Progenitor cell of endocrine pancreas (in vitro differentiated cells): ENCODE measurements at regions not wholly inside any gene's neighbourhood (a gene's known extent, or its start where the extent isn't known, plus 50 kb on each side); places are given as distances from the start of the nearest gene placed in this dataset.

ENCODE experiments used
- DNase-seq: peaks from one replicate; pipeline ENCODE4 v3.0.0; 2021; ENCODE audit warnings: low spot score; ENCODE audit not compliant: unreplicated experiment
- H3K27ac Mint-ChIP-seq: 2 replicates; pipeline ENCODE4 v1.8.0; 2021; ENCODE audit warnings: mild to moderate bottlenecking, moderate library complexity, mixed read lengths
- H3K27me3 Mint-ChIP-seq: 2 replicates; pipeline ENCODE4 v1.8.0; 2021; ENCODE audit warnings: mixed read lengths
- H3K36me3 Mint-ChIP-seq: 2 replicates; pipeline ENCODE4 v1.8.0; 2022; ENCODE audit warnings: mixed read lengths; ENCODE audit not compliant: insufficient read depth
- H3K4me1 Mint-ChIP-seq: 2 replicates; pipeline ENCODE4 v1.8.0; 2021; ENCODE audit warnings: low read depth, mixed read lengths
- H3K4me3 Mint-ChIP-seq: 2 replicates; pipeline ENCODE4 v1.8.0; 2021; ENCODE audit warnings: low read depth, mild to moderate bottlenecking, moderate library complexity, mixed read lengths
- H3K9me3 Mint-ChIP-seq: 2 replicates; pipeline ENCODE4 v1.8.0; 2021; ENCODE audit warnings: low read depth, mixed read lengths
- TF ChIP-seq, protein P1 (sequence below): fragments of 200-600 bp; sonication (generic); IDR thresholded peaks from one replicate; pipeline ENCODE4 v1.5.0; 2021; ENCODE audit warnings: antibody characterized with exemption, mild to moderate bottlenecking; ENCODE audit not compliant: unreplicated experiment

DNA sequence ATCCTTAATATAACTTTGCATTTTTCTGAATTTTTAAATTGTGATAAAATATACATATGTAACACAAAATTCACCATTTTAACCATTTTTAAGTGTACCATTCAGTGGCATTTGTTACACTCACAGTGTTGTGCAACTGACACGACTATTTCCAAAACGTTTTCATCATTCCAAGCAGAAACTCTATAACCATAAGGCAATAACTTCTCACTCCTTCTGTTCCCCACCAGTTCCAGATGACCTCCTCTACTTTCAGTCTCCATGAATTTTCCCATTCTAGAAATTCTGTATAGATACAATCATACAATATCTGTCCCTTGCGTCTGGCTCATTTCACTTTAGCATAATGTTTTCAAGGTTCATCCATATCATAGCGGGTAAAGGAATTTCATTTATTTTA lies 223.5 kb upstream of the TTC14 start:
- TF ChIP-seq, protein P1, sequence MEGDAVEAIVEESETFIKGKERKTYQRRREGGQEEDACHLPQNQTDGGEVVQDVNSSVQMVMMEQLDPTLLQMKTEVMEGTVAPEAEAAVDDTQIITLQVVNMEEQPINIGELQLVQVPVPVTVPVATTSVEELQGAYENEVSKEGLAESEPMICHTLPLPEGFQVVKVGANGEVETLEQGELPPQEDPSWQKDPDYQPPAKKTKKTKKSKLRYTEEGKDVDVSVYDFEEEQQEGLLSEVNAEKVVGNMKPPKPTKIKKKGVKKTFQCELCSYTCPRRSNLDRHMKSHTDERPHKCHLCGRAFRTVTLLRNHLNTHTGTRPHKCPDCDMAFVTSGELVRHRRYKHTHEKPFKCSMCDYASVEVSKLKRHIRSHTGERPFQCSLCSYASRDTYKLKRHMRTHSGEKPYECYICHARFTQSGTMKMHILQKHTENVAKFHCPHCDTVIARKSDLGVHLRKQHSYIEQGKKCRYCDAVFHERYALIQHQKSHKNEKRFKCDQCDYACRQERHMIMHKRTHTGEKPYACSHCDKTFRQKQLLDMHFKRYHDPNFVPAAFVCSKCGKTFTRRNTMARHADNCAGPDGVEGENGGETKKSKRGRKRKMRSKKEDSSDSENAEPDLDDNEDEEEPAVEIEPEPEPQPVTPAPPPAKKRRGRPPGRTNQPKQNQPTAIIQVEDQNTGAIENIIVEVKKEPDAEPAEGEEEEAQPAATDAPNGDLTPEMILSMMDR, result no peak

DNA sequence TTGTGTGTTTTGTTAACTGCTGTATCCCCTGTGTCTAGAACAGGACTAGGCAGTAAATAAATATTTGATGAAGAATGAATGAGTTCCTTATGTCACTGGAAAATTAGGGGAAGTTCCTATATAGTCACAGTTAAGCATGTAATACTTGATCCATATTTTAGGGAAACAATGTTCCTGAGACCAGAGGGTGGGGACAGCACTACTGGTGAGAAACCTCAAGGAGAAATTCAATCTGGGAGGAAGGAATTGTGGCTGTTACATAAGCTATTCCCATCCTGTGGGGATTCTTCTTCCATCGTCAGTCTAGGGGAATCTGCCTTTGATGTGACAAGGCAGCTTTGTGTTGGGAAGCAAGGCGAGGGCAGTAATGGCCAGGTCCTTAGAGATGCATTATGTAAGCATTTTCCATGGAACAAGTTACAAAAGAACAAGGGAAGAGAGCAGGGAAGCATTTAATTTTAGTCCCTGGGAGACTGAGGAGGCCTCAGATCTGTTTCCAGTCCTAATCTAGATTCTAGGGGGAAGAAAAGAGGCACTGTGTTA lies 219.3 kb upstream of the TTC14 start:
- Mint-ChIP-seq H3K4me3 (no peak overlapping the region), H3K9me3 (no peaks in the 10 kb centered on the region), H3K36me3 (no peaks in the 10 kb centered on the region), H3K4me1 (no peaks in the 10 kb centered on the region), H3K27me3 (no peaks in the 10 kb centered on the region), H3K27ac (no peak overlapping the region)
- DNase-seq, result no peak
- TF ChIP-seq, protein P1, result no peak

More for the DNA sequence above, 223.5 kb upstream of the TTC14 start:
- Mint-ChIP-seq H3K9me3 (no peaks in the 10 kb centered on the region), H3K4me3 (no peak overlapping the region), H3K4me1 (no peaks in the 10 kb centered on the region), H3K36me3 (no peaks in the 10 kb centered on the region), H3K27me3 (no peaks in the 10 kb centered on the region), H3K27ac (no peak overlapping the region)
- DNase-seq, result no peak

DNA sequence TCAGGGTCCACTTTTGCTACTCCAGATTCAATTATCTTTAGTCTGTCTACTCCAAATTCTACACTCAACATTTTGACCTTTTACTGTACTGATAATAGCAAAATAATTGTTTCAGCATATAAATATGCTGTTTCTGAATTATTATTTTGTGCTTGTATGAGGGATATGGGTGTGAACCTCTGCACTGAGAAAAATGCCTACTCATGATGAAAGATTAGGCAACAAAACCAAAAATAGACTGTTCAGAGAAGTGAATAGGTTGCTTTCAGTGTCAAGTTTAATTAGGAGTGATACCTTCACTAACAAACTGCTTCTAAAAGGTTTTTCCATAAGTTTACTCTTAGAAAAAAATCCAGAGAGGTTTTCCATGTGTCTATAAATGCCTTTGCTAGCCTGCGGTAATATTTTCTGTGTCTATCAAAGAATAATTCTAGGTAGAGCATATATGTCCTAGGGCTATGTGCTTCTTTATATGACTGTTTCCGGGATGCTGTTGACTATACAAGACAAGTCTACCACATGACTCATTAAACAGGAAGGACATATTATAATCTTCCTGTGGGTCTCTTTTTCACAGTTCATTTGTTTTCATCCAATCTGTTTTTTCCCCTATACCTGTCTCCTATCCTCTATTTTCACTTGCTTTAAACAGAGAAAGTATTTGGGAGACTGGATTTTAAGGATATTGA lies 218.5 kb upstream of the TTC14 start:
- H3K4me1 Mint-ChIP-seq, result no peaks in the 10 kb centered on the region
- H3K27ac Mint-ChIP-seq, result no peak overlapping the region
- no peak overlapping the region for H3K4me3 Mint-ChIP-seq
- no peaks in the 10 kb centered on the region for H3K36me3 Mint-ChIP-seq
- H3K27me3 Mint-ChIP-seq, result no peaks in the 10 kb centered on the region
- DNase-seq, result no peak
- no peaks in the 10 kb centered on the region for H3K9me3 Mint-ChIP-seq
- TF ChIP-seq, protein P1, result no peak

DNA sequence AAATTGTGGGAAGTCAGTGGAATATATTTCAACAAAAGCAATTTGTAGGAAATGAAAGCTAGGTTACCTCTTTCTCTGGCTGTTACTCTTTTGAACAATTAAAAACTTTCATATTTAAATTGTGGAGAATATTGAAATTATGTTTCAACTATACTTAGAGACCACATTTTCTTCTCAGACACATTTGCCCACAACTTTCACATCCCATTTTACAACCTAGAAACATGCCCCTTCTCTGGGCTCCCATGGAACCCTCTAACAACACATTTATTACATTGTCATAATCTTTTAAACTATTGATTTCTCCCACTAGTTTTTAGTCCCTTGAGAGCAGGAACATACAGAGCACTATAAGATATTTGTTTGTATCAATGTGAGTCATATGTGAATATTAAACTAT lies 211.7 kb upstream of the TTC14 start:
- Mint-ChIP-seq H3K36me3 (no peaks in the 10 kb centered on the region), H3K4me3 (no peak overlapping the region)

DNA sequence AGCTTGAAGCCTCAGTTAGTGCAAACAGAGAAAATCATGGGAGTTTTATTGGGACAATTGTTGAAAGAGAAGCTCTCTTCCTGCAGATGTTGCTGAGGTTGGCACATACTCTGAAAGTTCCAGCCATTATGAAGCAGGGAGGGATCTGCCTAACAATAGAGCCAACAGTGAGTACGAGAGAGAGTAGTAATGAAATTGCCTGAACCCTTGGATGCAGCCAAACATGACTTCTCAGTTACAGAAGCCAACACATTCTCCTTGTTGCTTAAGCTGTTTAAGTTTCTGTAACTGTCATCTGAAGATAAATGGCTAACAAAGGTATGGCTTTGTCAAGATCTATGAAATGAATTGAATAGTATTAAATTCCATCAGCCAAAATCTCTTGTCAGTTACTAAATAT lies 211.0 kb upstream of the TTC14 start:
- Mint-ChIP-seq H3K4me3 (no peak overlapping the region), H3K4me1 (no peaks in the 10 kb centered on the region), H3K9me3 (no peaks in the 10 kb centered on the region), H3K27ac (no peak overlapping the region), H3K27me3 (peaks cover 2% of the 10 kb centered on the region), H3K36me3 (no peaks in the 10 kb centered on the region)
- TF ChIP-seq, protein P1, result no peak
- no peak for DNase-seq

More for the DNA sequence above, 211.7 kb upstream of the TTC14 start:
- TF ChIP-seq, protein P1, result no peak
- H3K27ac Mint-ChIP-seq, result no peak overlapping the region
- DNase-seq, result no peak
- no peaks in the 10 kb centered on the region for H3K27me3 Mint-ChIP-seq
- H3K9me3 Mint-ChIP-seq, result no peaks in the 10 kb centered on the region
- no peaks in the 10 kb centered on the region for H3K4me1 Mint-ChIP-seq
